BE2C (cell line): ENCODE measurements at regions not wholly inside any gene's neighbourhood (a gene's known extent, or its start where the extent isn't known, plus 50 kb on each side); places are given as distances from the start of the nearest gene placed in this dataset.

Source experiments
- DNase-seq: peaks from one replicate; pipeline ENCODE4 v3.0.0-alpha.2; 2020
- H3K27me3 ChIP-seq: fragments of 250-450 bp; sonication (Bioruptor Pico); 2 replicates; pipeline ENCODE4 v1.5.1; 2020; ENCODE audit warnings: mild to moderate bottlenecking
- H3K36me3 ChIP-seq: fragments of 250-450 bp; sonication (Bioruptor Pico); 2 replicates; pipeline ENCODE4 v1.5.1; 2020; ENCODE audit warnings: mild to moderate bottlenecking
- H3K4me1 ChIP-seq: fragments of 250-450 bp; sonication (Bioruptor Pico); 2 replicates; pipeline ENCODE4 v1.5.1; 2020
- H3K4me3 ChIP-seq: 2 replicates; pipeline ENCODE4 v1.5.1; 2011; ENCODE audit warnings: low read depth, low read length
- H3K9me3 ChIP-seq: fragments of 250-450 bp; sonication (Bioruptor Pico); 2 replicates; pipeline ENCODE4 v1.5.1; 2020
- TF ChIP-seq, protein P1 (sequence below): IDR thresholded peaks from 2 replicates; pipeline ENCODE4 v1.5.1; 2012; ENCODE audit warnings: mild to moderate bottlenecking, low read depth, low read length

GRCh38 chr12:73308079-73308478 is 1035.9 kb downstream of the TRHDE start:
- no peak overlapping the region for H3K4me3 ChIP-seq
- H3K27me3 ChIP-seq = no peaks in the 10 kb centered on the region
- H3K9me3 ChIP-seq = no peaks in the 10 kb centered on the region
- no peaks in the 10 kb centered on the region for H3K36me3 ChIP-seq
- TF ChIP-seq, protein P1, sequence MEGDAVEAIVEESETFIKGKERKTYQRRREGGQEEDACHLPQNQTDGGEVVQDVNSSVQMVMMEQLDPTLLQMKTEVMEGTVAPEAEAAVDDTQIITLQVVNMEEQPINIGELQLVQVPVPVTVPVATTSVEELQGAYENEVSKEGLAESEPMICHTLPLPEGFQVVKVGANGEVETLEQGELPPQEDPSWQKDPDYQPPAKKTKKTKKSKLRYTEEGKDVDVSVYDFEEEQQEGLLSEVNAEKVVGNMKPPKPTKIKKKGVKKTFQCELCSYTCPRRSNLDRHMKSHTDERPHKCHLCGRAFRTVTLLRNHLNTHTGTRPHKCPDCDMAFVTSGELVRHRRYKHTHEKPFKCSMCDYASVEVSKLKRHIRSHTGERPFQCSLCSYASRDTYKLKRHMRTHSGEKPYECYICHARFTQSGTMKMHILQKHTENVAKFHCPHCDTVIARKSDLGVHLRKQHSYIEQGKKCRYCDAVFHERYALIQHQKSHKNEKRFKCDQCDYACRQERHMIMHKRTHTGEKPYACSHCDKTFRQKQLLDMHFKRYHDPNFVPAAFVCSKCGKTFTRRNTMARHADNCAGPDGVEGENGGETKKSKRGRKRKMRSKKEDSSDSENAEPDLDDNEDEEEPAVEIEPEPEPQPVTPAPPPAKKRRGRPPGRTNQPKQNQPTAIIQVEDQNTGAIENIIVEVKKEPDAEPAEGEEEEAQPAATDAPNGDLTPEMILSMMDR = no peak
- no peaks in the 10 kb centered on the region for H3K4me1 ChIP-seq
- no peak for DNase-seq

DNA sequence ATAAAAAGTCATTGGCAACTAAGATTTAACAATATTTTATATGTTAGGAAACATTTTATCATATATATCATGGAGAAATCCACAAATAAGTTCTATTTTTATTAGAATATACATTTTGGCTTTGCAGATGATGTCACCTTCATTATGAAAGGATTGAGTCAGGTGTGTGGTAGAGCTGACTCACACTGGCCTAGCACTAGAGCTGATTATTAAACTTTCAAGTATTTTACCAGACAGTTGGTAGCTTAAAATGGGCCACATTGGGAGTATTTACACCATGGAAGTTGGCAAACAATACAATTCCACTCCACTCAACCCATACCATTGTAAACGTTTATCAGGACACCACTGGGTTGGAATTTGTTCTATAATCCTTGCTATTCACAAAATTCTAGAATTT is 1036.6 kb downstream of the TRHDE start:
- Histone ChIP-seq H3K4me1 (no peaks in the 10 kb centered on the region), H3K9me3 (no peaks in the 10 kb centered on the region), H3K36me3 (no peaks in the 10 kb centered on the region), H3K4me3 (no peak overlapping the region), H3K27me3 (no peaks in the 10 kb centered on the region)
- no peak for DNase-seq
- TF ChIP-seq, protein P1 = no peak

DNA sequence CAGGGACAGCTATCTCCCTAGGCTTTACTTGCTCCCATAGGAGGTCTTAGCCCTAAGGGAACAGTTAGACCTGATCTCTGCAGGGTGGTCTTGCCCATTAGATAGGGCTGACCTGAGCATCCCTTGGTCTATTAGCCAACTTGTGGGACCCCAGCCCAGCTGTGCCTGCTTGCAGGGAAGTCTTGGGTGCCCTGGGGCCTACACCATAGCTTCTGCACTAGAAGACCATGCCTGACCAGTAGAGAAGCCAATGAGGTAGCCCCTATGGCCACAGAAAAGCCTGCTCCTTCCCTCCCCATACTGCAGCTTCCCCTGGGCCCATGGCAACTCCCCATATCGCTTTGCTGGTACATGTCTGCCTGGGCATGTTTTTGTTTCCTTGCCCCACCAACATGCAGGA is 1049.1 kb downstream of the TRHDE start:
- H3K36me3 ChIP-seq = no peaks in the 10 kb centered on the region
- no peak for DNase-seq
- H3K4me1 ChIP-seq = no peaks in the 10 kb centered on the region
- H3K27me3 ChIP-seq = no peaks in the 10 kb centered on the region
- no peak overlapping the region for H3K4me3 ChIP-seq
- H3K9me3 ChIP-seq = no peaks in the 10 kb centered on the region
- TF ChIP-seq, protein P1 = no peak

DNA sequence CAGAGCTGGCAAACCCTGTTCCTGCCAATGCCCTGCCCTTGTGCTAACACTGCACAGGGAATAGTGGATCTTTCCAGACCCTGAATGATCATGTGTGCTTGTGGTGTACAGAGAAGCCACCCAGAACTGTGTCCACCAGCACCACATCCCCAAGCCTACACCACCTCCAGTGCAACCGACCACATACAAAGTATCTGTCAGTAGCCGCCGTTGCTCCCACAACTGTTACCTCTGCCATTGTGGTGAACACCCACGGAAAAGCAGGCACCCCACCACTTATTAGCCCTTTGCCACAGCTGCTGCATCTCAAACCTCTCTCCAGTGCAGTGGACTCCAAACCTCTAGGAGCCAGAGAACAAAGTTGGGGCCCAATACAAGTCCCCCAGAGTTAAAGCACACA is 1049.6 kb downstream of the TRHDE start:
- no peaks in the 10 kb centered on the region for H3K9me3 ChIP-seq
- no peaks in the 10 kb centered on the region for H3K4me1 ChIP-seq
- no peaks in the 10 kb centered on the region for H3K27me3 ChIP-seq
- DNase-seq = no peak
- H3K4me3 ChIP-seq = no peak overlapping the region
- TF ChIP-seq, protein P1 = no peak
- H3K36me3 ChIP-seq = no peaks in the 10 kb centered on the region

DNA sequence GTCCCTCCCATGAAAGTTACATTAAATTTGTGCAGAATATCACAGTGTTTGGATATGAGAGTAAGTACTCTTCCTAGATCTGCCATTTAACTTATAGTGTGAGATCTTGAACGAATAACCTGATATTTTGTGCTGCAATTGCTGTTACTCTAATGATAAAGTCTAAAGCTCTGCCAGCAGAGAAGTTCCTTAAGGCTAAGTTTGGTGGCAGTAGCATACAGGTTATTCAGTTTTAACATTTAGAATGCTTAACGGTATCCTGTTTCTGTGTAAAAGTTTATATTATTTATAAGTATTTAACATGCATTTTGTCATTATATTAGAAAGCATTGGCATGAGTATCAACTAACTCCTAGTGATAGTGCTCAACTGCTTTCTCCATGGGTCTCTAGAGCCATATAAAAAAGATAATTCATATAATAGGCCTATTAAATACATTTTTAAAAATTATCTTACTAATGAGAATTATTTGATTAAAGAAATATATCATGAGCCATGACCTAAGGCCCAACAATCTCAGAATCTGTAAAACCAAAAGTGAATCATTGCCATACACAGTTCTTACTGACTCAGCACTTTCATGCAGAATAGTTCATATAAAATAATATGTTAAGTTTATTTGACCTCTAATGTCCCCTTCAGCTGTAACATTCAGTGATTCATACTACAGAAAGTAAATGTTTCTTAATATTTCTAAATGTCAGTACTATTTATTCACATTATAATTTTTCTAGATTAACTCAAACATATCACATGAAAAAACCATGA is 1058.6 kb downstream of the TRHDE start:
- no peaks in the 10 kb centered on the region for H3K27me3 ChIP-seq
- no peak for DNase-seq
- no peaks in the 10 kb centered on the region for H3K4me1 ChIP-seq
- H3K9me3 ChIP-seq = no peaks in the 10 kb centered on the region
- H3K4me3 ChIP-seq = no peak overlapping the region
- TF ChIP-seq, protein P1 = no peak
- H3K36me3 ChIP-seq = no peaks in the 10 kb centered on the region

DNA sequence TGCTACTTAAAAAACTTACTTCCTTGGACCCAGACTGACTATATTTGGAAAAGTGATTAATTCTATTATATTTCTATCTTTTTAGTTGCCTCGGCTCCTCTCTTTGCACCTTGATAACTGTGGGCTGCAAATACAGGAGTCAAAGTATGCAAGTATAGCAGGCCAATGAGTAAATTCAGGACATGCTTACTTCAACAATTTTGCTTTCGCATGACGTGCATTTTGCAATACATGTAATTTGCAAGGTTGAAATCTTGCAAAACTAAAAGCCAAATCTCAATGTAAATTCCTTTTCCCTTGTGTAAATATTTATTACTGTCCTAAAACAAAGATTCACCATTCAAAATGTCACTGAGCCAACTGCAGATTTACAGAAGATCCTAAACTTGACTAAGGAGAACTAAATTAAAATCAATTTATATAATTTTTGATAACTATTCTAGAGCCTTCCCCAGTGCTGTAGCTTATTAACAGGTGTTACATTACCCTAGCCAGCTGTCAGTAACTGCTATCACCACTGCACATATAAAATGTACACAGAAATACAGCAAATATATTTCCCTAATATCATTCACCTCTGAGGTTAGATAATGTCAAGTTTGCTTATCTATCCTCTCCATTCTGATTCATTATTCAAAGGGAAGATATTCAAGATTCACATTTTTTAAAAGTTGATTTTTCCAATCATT is 1069.5 kb downstream of the TRHDE start:
- no peaks in the 10 kb centered on the region for H3K4me1 ChIP-seq
- H3K27me3 ChIP-seq = no peaks in the 10 kb centered on the region
- TF ChIP-seq, protein P1 = no peak
- no peak overlapping the region for H3K4me3 ChIP-seq
- no peaks in the 10 kb centered on the region for H3K36me3 ChIP-seq
- DNase-seq = no peak
- H3K9me3 ChIP-seq = no peaks in the 10 kb centered on the region
